ENCODE measurements at regions not wholly inside any gene's neighbourhood (a gene's known extent, or its start where the extent isn't known, plus 50 kb on each side); places are given as distances from the start of the nearest gene placed in this dataset.

GRCh38 chr6:153872946-153873345, 166.1 kb upstream of the OPRM1 start:
- no peaks in the 10 kb centered on the region for H3K36me3 Mint-ChIP-seq (ENCODE audit: low read depth)
- H3K9me3 ChIP-seq (ENCODE audit: control insufficient read depth, low read length): peaks cover 11% of the 10 kb centered on the region

GRCh38 chr6:153862927-153863326, 176.1 kb upstream of the OPRM1 start:
- Histone ChIP-seq H3K36me3 (ENCODE audit: control insufficient read depth, insufficient read depth, low read length) (no peaks in the 10 kb centered on the region), H3K9me3 (ENCODE audit: control insufficient read depth, low read length) (no peaks in the 10 kb centered on the region), H3K9ac (ENCODE audit: extremely low read depth, low read length, poor library complexity, severe bottlenecking) (no peak overlapping the region), H3K27ac (ENCODE audit: low read depth, low read length) (no peak overlapping the region), H3K27me3 (ENCODE audit: control insufficient read depth, insufficient read depth, low read length, poor library complexity, severe bottlenecking) (no peaks in the 10 kb centered on the region), H3K4me3 (ENCODE audit: low read length) (no peak overlapping the region), H3K4me1 (ENCODE audit: control insufficient read depth, insufficient read depth, low read length) (no peaks in the 10 kb centered on the region)
- Mint-ChIP-seq H3K27ac (no peak overlapping the region), H3K9me3 (peaks cover 10% of the 10 kb centered on the region), H3K4me3 (no peak overlapping the region), H3K27me3 (ENCODE audit: insufficient read depth) (no peaks in the 10 kb centered on the region), H3K4me1 (no peaks in the 10 kb centered on the region), H3K36me3 (ENCODE audit: low read depth) (no peaks in the 10 kb centered on the region)
- 100% methylated on average over 1 of the region's 1 CpG; no CpG with 5 or more reads in 1 of the 2 experiments for WGBS, 2 experiments (ENCODE audit: insufficient coverage in 1 of 2, insufficient read length in 1 of 2)
- DNase-seq: no peak
- TF ChIP-seq CTCF (conservative IDR thresholded peaks at IDR 0.05): no peak

More at GRCh38 chr6:153872946-153873345, 166.1 kb upstream of the OPRM1 start:
- no peak for TF ChIP-seq CTCF (conservative IDR thresholded peaks at IDR 0.05)
- H3K27ac Mint-ChIP-seq: no peak overlapping the region
- 95% methylated on average over 2 of the region's 2 CpGs; no CpG with 5 or more reads in 1 of the 2 experiments for WGBS, 2 experiments (ENCODE audit: insufficient coverage in 1 of 2, insufficient read length in 1 of 2)
- Histone ChIP-seq H3K27ac (ENCODE audit: low read depth, low read length) (no peak overlapping the region), H3K9ac (ENCODE audit: extremely low read depth, low read length, poor library complexity, severe bottlenecking) (no peak overlapping the region), H3K36me3 (ENCODE audit: control insufficient read depth, insufficient read depth, low read length) (no peaks in the 10 kb centered on the region), H3K4me1 (ENCODE audit: control insufficient read depth, insufficient read depth, low read length) (no peaks in the 10 kb centered on the region), H3K27me3 (ENCODE audit: control insufficient read depth, insufficient read depth, low read length, poor library complexity, severe bottlenecking) (no peaks in the 10 kb centered on the region), H3K4me3 (ENCODE audit: low read length) (no peak overlapping the region)
- H3K9me3 Mint-ChIP-seq: peaks cover 7% of the 10 kb centered on the region
- H3K4me3 Mint-ChIP-seq: no peak overlapping the region
- peaks cover 2% of the 10 kb centered on the region for H3K27me3 Mint-ChIP-seq (ENCODE audit: insufficient read depth)
- no peak for DNase-seq
- no peaks in the 10 kb centered on the region for H3K4me1 Mint-ChIP-seq

- no peak overlapping the region for H3K4me3 ChIP-seq (ENCODE audit: low read length)
- H3K4me3 Mint-ChIP-seq: no peak overlapping the region
- H3K9me3 Mint-ChIP-seq: peaks cover 12% of the 10 kb centered on the region
- no peak overlapping the region for H3K27ac Mint-ChIP-seq
- no peaks in the 10 kb centered on the region for H3K4me1 ChIP-seq (ENCODE audit: control insufficient read depth, insufficient read depth, low read length)
- TF ChIP-seq CTCF (conservative IDR thresholded peaks at IDR 0.05): no peak
- H3K4me1 Mint-ChIP-seq: no peaks in the 10 kb centered on the region
- H3K9ac ChIP-seq (ENCODE audit: extremely low read depth, low read length, poor library complexity, severe bottlenecking): no peak overlapping the region
- no peaks in the 10 kb centered on the region for H3K27me3 ChIP-seq (ENCODE audit: control insufficient read depth, insufficient read depth, low read length, poor library complexity, severe bottlenecking)
- no peak for DNase-seq
- no peaks in the 10 kb centered on the region for H3K9me3 ChIP-seq (ENCODE audit: control insufficient read depth, low read length)
- H3K36me3 ChIP-seq (ENCODE audit: control insufficient read depth, insufficient read depth, low read length): no peaks in the 10 kb centered on the region
- no peak overlapping the region for H3K27ac ChIP-seq (ENCODE audit: low read depth, low read length)
- no peaks in the 10 kb centered on the region for H3K27me3 Mint-ChIP-seq (ENCODE audit: insufficient read depth)
- H3K36me3 Mint-ChIP-seq (ENCODE audit: low read depth): no peaks in the 10 kb centered on the region
These were observed 176.9 kb upstream of the OPRM1 start for GRCh38 chr6:153862139-153862538.

Data from endodermal cell (in vitro differentiated cells).